WTC11 (cell line): ENCODE measurements at regions not wholly inside any gene's neighbourhood (a gene's known extent, or its start where the extent isn't known, plus 50 kb on each side); places are given as distances from the start of the nearest gene placed in this dataset.

ENCODE experiments used
- ATAC-seq: fragments of 200-7000 bp; cut with Tn5 transposase; 2 replicates; pipeline ENCODE4 v1.10.0; 2021; ENCODE audit warnings: mild to moderate bottlenecking, moderate library complexity
- CTCF ChIA-PET: fragments of 300-600 bp; sonication (Branson Sonifier 250); formaldehyde crosslinking; loops from one replicate; lab custom pipeline; 2021; ENCODE audit warnings: antibody characterized with exemption; lab: Charles Lee
- POLR2A ChIA-PET: fragments of 350-600 bp; sonication (Branson Sonifier 250); formaldehyde crosslinking; loops from one replicate; lab custom pipeline; 2021; ENCODE audit warnings: antibody characterized with exemption; lab: Charles Lee
- DNase-seq: peaks from one replicate; pipeline ENCODE4 v3.0.0; 2021; ENCODE audit warnings: low spot score
- H3K27ac Mint-ChIP-seq: 2 replicates; pipeline ENCODE4 v1.8.0; 2021; ENCODE audit warnings: mixed read lengths
- H3K27me3 Mint-ChIP-seq: 2 replicates; pipeline ENCODE4 v1.8.0; 2021; ENCODE audit warnings: low read depth, mild to moderate bottlenecking, moderate library complexity, mixed read lengths
- H3K36me3 Mint-ChIP-seq: 2 replicates; pipeline ENCODE4 v1.8.0; 2021; ENCODE audit warnings: mixed read lengths
- H3K4me1 Mint-ChIP-seq: 2 replicates; pipeline ENCODE4 v1.8.0; 2022; ENCODE audit warnings: mixed read lengths
- H3K4me3 Mint-ChIP-seq: 2 replicates; pipeline ENCODE4 v1.8.0; 2021; ENCODE audit warnings: mild to moderate bottlenecking, moderate library complexity, mixed read lengths
- H3K9me3 Mint-ChIP-seq: 2 replicates; pipeline ENCODE4 v1.8.0; 2021; ENCODE audit warnings: mixed read lengths
- ATF1 ChIP-seq: sonication (generic); formaldehyde crosslinking; IDR thresholded peaks from 2 replicates; pipeline ENCODE4 v1.8.1; 2023; ENCODE audit warnings: mild to moderate bottlenecking, moderate library complexity, missing genetic modification reagents
- E2F1 ChIP-seq: sonication (generic); formaldehyde crosslinking; IDR thresholded peaks from 2 replicates; pipeline ENCODE4 v1.8.0; 2022; ENCODE audit warnings: mild to moderate bottlenecking, missing genetic modification reagents
- E2F5 ChIP-seq: sonication (generic); formaldehyde crosslinking; IDR thresholded peaks from 2 replicates; pipeline ENCODE4 v1.8.1; 2022; ENCODE audit warnings: mild to moderate bottlenecking, moderate library complexity, missing genetic modification reagents
- ETV6 ChIP-seq: sonication (generic); formaldehyde crosslinking; IDR thresholded peaks from 2 replicates; pipeline ENCODE4 v1.8.1; 2022; ENCODE audit warnings: mild to moderate bottlenecking, missing genetic modification reagents
- GRHL2 ChIP-seq: fragments of 250-450 bp; sonication (Bioruptor Pico); IDR thresholded peaks from 2 replicates; pipeline ENCODE4 v1.8.0; 2022; ENCODE audit warnings: mild to moderate bottlenecking, moderate library complexity; ENCODE audit not compliant: insufficient replicate concordance, severe bottlenecking
- HMGA2 ChIP-seq: fragments of 250-450 bp; sonication (Bioruptor Pico); IDR thresholded peaks from 2 replicates; pipeline ENCODE4 v1.4.0; 2021; ENCODE audit warnings: mild to moderate bottlenecking, moderate library complexity
- IRF1 ChIP-seq: sonication (generic); formaldehyde crosslinking; IDR thresholded peaks from 2 replicates; pipeline ENCODE4 v1.8.0; 2023; ENCODE audit warnings: missing genetic modification reagents
- IRF2 ChIP-seq: sonication (generic); formaldehyde crosslinking; IDR thresholded peaks from 2 replicates; pipeline ENCODE4 v1.8.0; 2022; ENCODE audit warnings: low read depth, missing genetic modification reagents, borderline replicate concordance
- NFYB ChIP-seq: sonication (generic); formaldehyde crosslinking; conservative IDR thresholded peaks from 2 replicates; pipeline ENCODE4 v1.8.0; 2022; ENCODE audit warnings: low read depth, missing genetic modification reagents
- NR2C2 ChIP-seq: sonication (generic); formaldehyde crosslinking; IDR thresholded peaks from 2 replicates; pipeline ENCODE4 v1.8.0; 2022; ENCODE audit warnings: mild to moderate bottlenecking, missing genetic modification reagents
- PREB ChIP-seq: sonication (generic); formaldehyde crosslinking; IDR thresholded peaks from 2 replicates; pipeline ENCODE4 v1.8.1; 2022; ENCODE audit warnings: mild to moderate bottlenecking, missing genetic modification reagents, moderate library complexity, borderline replicate concordance
- SOX15 ChIP-seq: fragments of 250-450 bp; sonication (Bioruptor Pico); IDR thresholded peaks from 2 replicates; pipeline ENCODE4 v1.9.0; 2021; ENCODE audit warnings: mild to moderate bottlenecking
- TEAD4 ChIP-seq: sonication (generic); formaldehyde crosslinking; IDR thresholded peaks from 2 replicates; pipeline ENCODE4 v1.8.0; 2022; ENCODE audit warnings: mild to moderate bottlenecking, missing genetic modification reagents
- USF2 ChIP-seq: sonication (generic); formaldehyde crosslinking; IDR thresholded peaks from 2 replicates; pipeline ENCODE4 v1.8.1; 2023; ENCODE audit warnings: mild to moderate bottlenecking, missing genetic modification reagents, moderate library complexity
- ZBTB21 ChIP-seq: sonication (generic); formaldehyde crosslinking; IDR thresholded peaks from 2 replicates; pipeline ENCODE4 v1.8.1; 2023; ENCODE audit warnings: mild to moderate bottlenecking, missing genetic modification reagents, borderline replicate concordance
- ZMAT4 ChIP-seq: fragments of 250-450 bp; sonication (Bioruptor Pico); IDR thresholded peaks from 2 replicates; pipeline ENCODE4 v1.9.0; 2021; ENCODE audit warnings: mild to moderate bottlenecking
- ZNF281 ChIP-seq: sonication (generic); formaldehyde crosslinking; IDR thresholded peaks from 2 replicates; pipeline ENCODE4 v1.8.0; 2023; ENCODE audit warnings: mild to moderate bottlenecking, missing genetic modification reagents
- ZNF396 ChIP-seq: fragments of 250-450 bp; sonication (Bioruptor Pico); IDR thresholded peaks from 2 replicates; pipeline ENCODE4 v1.8.0; 2021; ENCODE audit warnings: mild to moderate bottlenecking, moderate library complexity, borderline replicate concordance
- ZNF416 ChIP-seq: fragments of 250-450 bp; sonication (Bioruptor Pico); IDR thresholded peaks from 2 replicates; pipeline ENCODE4 v1.9.0; 2021; ENCODE audit warnings: mild to moderate bottlenecking, inconsistent platforms
- ZNF423 ChIP-seq: fragments of 250-450 bp; sonication (Bioruptor Pico); IDR thresholded peaks from 2 replicates; pipeline ENCODE4 v2.1.2; 2022; ENCODE audit warnings: mild to moderate bottlenecking, moderate library complexity
- ZSCAN18 ChIP-seq: fragments of 250-450 bp; sonication (Bioruptor Pico); IDR thresholded peaks from 2 replicates; pipeline ENCODE4 v2.1.2; 2022; ENCODE audit warnings: mild to moderate bottlenecking, moderate library complexity

- TF ChIP-seq NR2C2 (CRISPR knock-in tag) (no peak), ETV6 (CRISPR knock-in tag) (no peak), E2F5 (CRISPR knock-in tag) (no peak), HMGA2 (CRISPR knock-in tag) (no peak), ZNF423 (no peak), ZNF396 (CRISPR knock-in tag) (no peak), USF2 (CRISPR knock-in tag) (no peak), ZBTB21 (no peak), ZMAT4 (CRISPR knock-in tag) (no peak), GRHL2 (no peak), TEAD4 (CRISPR knock-in tag) (no peak), SOX15 (no peak), PREB (CRISPR knock-in tag) (no peak)
These were observed 973.2 kb upstream of the SLC35B3 start (continued) for GRCh38 chr6:9408402-9409117.

- ChIA-PET CTCF (no interaction called here), POLR2A (no interaction called here)
- Mint-ChIP-seq H3K27ac (no peak overlapping the region), H3K4me3 (no peak overlapping the region), H3K9me3 (no peaks in the 10 kb centered on the region), H3K36me3 (no peaks in the 10 kb centered on the region), H3K4me1 (peaks cover 10% of the 10 kb centered on the region), H3K27me3 (peaks cover 10% of the 10 kb centered on the region)
- DNase-seq (no peak), ATAC-seq (no peak)
- TF ChIP-seq E2F1 (CRISPR knock-in tag), result no peak
- TF ChIP-seq ZNF416 (CRISPR knock-in tag), result no peak
- TF ChIP-seq IRF2 (CRISPR knock-in tag), result no peak
- TF ChIP-seq ZNF281 (CRISPR knock-in tag), result no peak
- TF ChIP-seq NFYB, result no peak
- no peak for TF ChIP-seq NR2C2 (CRISPR knock-in tag)
- no peak for TF ChIP-seq ATF1 (CRISPR knock-in tag)
- no peak for TF ChIP-seq ZNF396 (CRISPR knock-in tag)
- no peak for TF ChIP-seq IRF1 (CRISPR knock-in tag)
- no peak for TF ChIP-seq ZSCAN18 (CRISPR knock-in tag)
- TF ChIP-seq, all 79 proteins: peak for 0
These were observed 970.5 kb upstream of the SLC35B3 start for GRCh38 chr6:9405825-9406224.
